Erythroblast (primary cell): ENCODE measurements at regions not wholly inside any gene's neighbourhood (a gene's known extent, or its start where the extent isn't known, plus 50 kb on each side); places are given as distances from the start of the nearest gene placed in this dataset.

Experiments used
- DNase-seq, 2 experiments: peaks; one replicate each; lab custom pipeline; 2025; lab: John Stamatoyannopoulos, UW
- GATA1 ChIP-seq: IDR thresholded peaks from 2 replicates; pipeline ENCODE4 v1.6.1; 2011; ENCODE audit warnings: low read depth, mild to moderate bottlenecking, control low read depth, low read length, moderate library complexity
- POLR2A ChIP-seq: IDR thresholded peaks from 2 replicates; pipeline ENCODE4 v1.6.1; 2011; ENCODE audit warnings: mild to moderate bottlenecking, low read length

- DNase-seq: no peak
- TF ChIP-seq POLR2A (no peak), GATA1 (no peak)
These were observed 141.5 kb downstream of the AQP9 start for GRCh38 chr15:58279654-58280053.

GRCh38 chr15:58282060-58282708, 144.0 kb downstream of the AQP9 start:
- DNase-seq: no peak
- TF ChIP-seq POLR2A: no peak
- TF ChIP-seq GATA1: no peak

GRCh38 chr15:58283302-58283701, 145.1 kb downstream of the AQP9 start:
- no peak for DNase-seq

GRCh38 chr15:58284293-58284692, 146.1 kb downstream of the AQP9 start:
- no peak for DNase-seq
- TF ChIP-seq POLR2A (no peak), GATA1 (no peak)

More at GRCh38 chr15:58283302-58283701, 145.1 kb downstream of the AQP9 start:
- no peak for TF ChIP-seq GATA1
- TF ChIP-seq POLR2A: no peak

- TF ChIP-seq GATA1: no peak
- TF ChIP-seq POLR2A: no peak
These were observed 146.4 kb upstream of the LIPC start for GRCh38 chr15:58285212-58285920.

GRCh38 chr15:58285921-58286278, 145.9 kb upstream of the LIPC start:
- no peak for DNase-seq

More at GRCh38 chr15:58285212-58285920, 146.4 kb upstream of the LIPC start:
- no peak for DNase-seq

GRCh38 chr15:58286523-58286922, 145.3 kb upstream of the LIPC start:
- TF ChIP-seq POLR2A (no peak), GATA1 (no peak)
- no peak for DNase-seq

More at GRCh38 chr15:58285921-58286278, 145.9 kb upstream of the LIPC start:
- no peak for TF ChIP-seq POLR2A
- no peak for TF ChIP-seq GATA1

GRCh38 chr15:58287891-58288290, 143.9 kb upstream of the LIPC start:
- TF ChIP-seq GATA1 (no peak), POLR2A (no peak)
- DNase-seq: no peak

GRCh38 chr15:58288592-58288991, 143.2 kb upstream of the LIPC start:
- no peak for DNase-seq
- TF ChIP-seq GATA1 (no peak), POLR2A (no peak)

- TF ChIP-seq GATA1: no peak
- DNase-seq: no peak
These were observed 139.9 kb upstream of the LIPC start for GRCh38 chr15:58291848-58292247.

GRCh38 chr15:58292751-58293175, 139.0 kb upstream of the LIPC start:
- no peak for DNase-seq

GRCh38 chr15:58293622-58294550, 137.9 kb upstream of the LIPC start:
- DNase-seq: no peak
- no peak for TF ChIP-seq POLR2A
- TF ChIP-seq GATA1: no peak

More at GRCh38 chr15:58292751-58293175, 139.0 kb upstream of the LIPC start:
- TF ChIP-seq POLR2A (no peak), GATA1 (no peak)

- DNase-seq: no peak
- TF ChIP-seq GATA1 (no peak), POLR2A (no peak)
These were observed 137.0 kb upstream of the LIPC start for GRCh38 chr15:58294681-58295254.

GRCh38 chr15:58295637-58296215, 136.1 kb upstream of the LIPC start:
- TF ChIP-seq POLR2A: no peak
- no peak for TF ChIP-seq GATA1
- no peak for DNase-seq

GRCh38 chr15:58296276-58296675, 135.5 kb upstream of the LIPC start:
- TF ChIP-seq GATA1 (no peak), POLR2A (no peak)
- no peak for DNase-seq
